Calu3 (cell line): ENCODE measurements at regions not wholly inside any gene's neighbourhood (a gene's known extent, or its start where the extent isn't known, plus 50 kb on each side); places are given as distances from the start of the nearest gene placed in this dataset.

ENCODE experiments used
- BruUV-seq: library from RNA; stranded (reverse); fragments of 400-500 nt; replicated peaks from 2 replicates; lab custom pipeline; 2021; lab: Mats Ljungman, UMichigan
- CTCF ChIA-PET: fragments of 300-600 bp; sonication (Branson Sonifier 250); formaldehyde crosslinking; loops from one replicate; lab custom pipeline; 2022; ENCODE audit warnings: antibody characterized with exemption; lab: Charles Lee
- DNase-seq: peaks from one replicate; pipeline ENCODE4 v3.0.0; 2022
- H3K27ac Mint-ChIP-seq: one replicate; pipeline ENCODE4 v1.8.0; 2022; ENCODE audit warnings: mixed read lengths; ENCODE audit not compliant: unreplicated experiment
- H3K27me3 Mint-ChIP-seq: one replicate; pipeline ENCODE4 v1.8.0; 2022; ENCODE audit warnings: mixed read lengths; ENCODE audit not compliant: unreplicated experiment
- H3K36me3 Mint-ChIP-seq: one replicate; pipeline ENCODE4 v1.8.0; 2022; ENCODE audit warnings: mild to moderate bottlenecking, moderate library complexity, mixed read lengths; ENCODE audit not compliant: insufficient read depth, unreplicated experiment
- H3K4me1 Mint-ChIP-seq: one replicate; pipeline ENCODE4 v1.8.0; 2022; ENCODE audit warnings: mild to moderate bottlenecking, low read depth, mixed read lengths; ENCODE audit not compliant: unreplicated experiment
- H3K4me3 Mint-ChIP-seq: one replicate; pipeline ENCODE4 v1.8.0; 2022; ENCODE audit warnings: mild to moderate bottlenecking, low read depth, moderate library complexity, mixed read lengths; ENCODE audit not compliant: unreplicated experiment
- H3K9me3 Mint-ChIP-seq: one replicate; pipeline ENCODE4 v1.8.0; 2022; ENCODE audit warnings: low read depth, mixed read lengths; ENCODE audit not compliant: unreplicated experiment
- CTCF ChIP-seq: fragments of 200-600 bp; IDR thresholded peaks from one replicate; pipeline ENCODE4 v1.8.0; 2022; ENCODE audit warnings: antibody characterized with exemption; ENCODE audit not compliant: unreplicated experiment
- intact Hi-C: fragments of 100-400 bp; cut with micrococcal nuclease; formaldehyde crosslinking; loops from one replicate; pipeline ENCODE4 v1.10.0; 2022; ENCODE audit not compliant: unreplicated experiment

- DNase-seq, result no peak
- H3K4me1 Mint-ChIP-seq, result no peaks in the 10 kb centered on the region
- intact Hi-C loops, result no loop called here
- H3K27ac Mint-ChIP-seq, result no peak overlapping the region
- H3K36me3 Mint-ChIP-seq, result peaks cover 4% of the 10 kb centered on the region
- BruUV-seq, result no TSS peak
- CTCF ChIA-PET, result no interaction called here
- peaks cover 50% of the 10 kb centered on the region for H3K27me3 Mint-ChIP-seq
- no peak overlapping the region for H3K4me3 Mint-ChIP-seq
- no peak for TF ChIP-seq CTCF
- H3K9me3 Mint-ChIP-seq, result no peaks in the 10 kb centered on the region
Measured at GRCh38 chr2:122011493-122012270, 256.2 kb downstream of the TSN start.

GRCh38 chr2:122018736-122019135, 263.3 kb downstream of the TSN start:
- Mint-ChIP-seq H3K4me3 (no peak overlapping the region), H3K9me3 (no peaks in the 10 kb centered on the region), H3K27ac (no peak overlapping the region), H3K27me3 (peaks cover 14% of the 10 kb centered on the region), H3K36me3 (no peaks in the 10 kb centered on the region), H3K4me1 (peaks cover 11% of the 10 kb centered on the region)
- DNase-seq, result no peak
- CTCF ChIA-PET, result no interaction called here
- no peak for TF ChIP-seq CTCF
- BruUV-seq, result no TSS peak
- intact Hi-C loops, result no loop called here

GRCh38 chr2:122019724-122020123, 264.3 kb downstream of the TSN start:
- intact Hi-C loops, result no loop called here
- CTCF ChIA-PET, result no interaction called here
- no peaks in the 10 kb centered on the region for H3K36me3 Mint-ChIP-seq
- BruUV-seq, result no TSS peak
- DNase-seq, result peak; percentile 16
- peaks cover 23% of the 10 kb centered on the region for H3K27me3 Mint-ChIP-seq
- peak overlapping the region; percentile 15 for H3K4me3 Mint-ChIP-seq
- peaks cover 11% of the 10 kb centered on the region for H3K4me1 Mint-ChIP-seq
- H3K27ac Mint-ChIP-seq, result no peak overlapping the region
- no peaks in the 10 kb centered on the region for H3K9me3 Mint-ChIP-seq
- TF ChIP-seq CTCF, result no peak

GRCh38 chr2:122020377-122020776, 264.9 kb downstream of the TSN start:
- TF ChIP-seq CTCF, result no peak
- CTCF ChIA-PET, result no interaction called here
- no peak for DNase-seq

More at GRCh38 chr2:122020377-122020776, 264.9 kb downstream of the TSN start:
- Mint-ChIP-seq H3K9me3 (no peaks in the 10 kb centered on the region), H3K4me1 (peaks cover 11% of the 10 kb centered on the region), H3K36me3 (no peaks in the 10 kb centered on the region), H3K4me3 (no peak overlapping the region), H3K27me3 (peaks cover 27% of the 10 kb centered on the region), H3K27ac (no peak overlapping the region)
- intact Hi-C loops, result no loop called here
- no TSS peak for BruUV-seq
